PFSK-1 (cell line): ENCODE measurements at regions not wholly inside any gene's neighbourhood (a gene's known extent, or its start where the extent isn't known, plus 50 kb on each side); places are given as distances from the start of the nearest gene placed in this dataset.

ENCODE experiments used
- POLR2AphosphoS5 ChIP-seq: IDR thresholded peaks from 2 replicates; pipeline ENCODE4 v1.6.1; 2012; ENCODE audit warnings: low read depth, mild to moderate bottlenecking, control low read depth, low read length, moderate library complexity
- REST ChIP-seq, 2 experiments: IDR thresholded peaks; 2 replicates each; pipeline versions ENCODE4 v1.6.1 to v1.8.0; 2011 to 2012; ENCODE audit warnings: low read depth in 2 of 2, low read length in 2 of 2, control low read depth in 1 of 2, inconsistent platforms in 1 of 2, mild to moderate bottlenecking in 1 of 2, moderate library complexity in 1 of 2; ENCODE audit not compliant: insufficient read depth in 1 of 2
- SIN3A ChIP-seq: IDR thresholded peaks from 2 replicates; pipeline ENCODE4 v1.6.1; 2012; ENCODE audit warnings: mild to moderate bottlenecking, low read length, moderate library complexity, borderline replicate concordance; ENCODE audit not compliant: insufficient read depth
- TAF1 ChIP-seq: IDR thresholded peaks from 2 replicates; pipeline ENCODE4 v1.6.1; 2012; ENCODE audit warnings: low read length, control low read depth, borderline replicate concordance; ENCODE audit not compliant: insufficient read depth

- TF ChIP-seq TAF1 (no peak), SIN3A (no peak), POLR2AphosphoS5 (no peak), REST (IDR thresholded peaks at IDR 0.05; ENCODE audit: insufficient read depth in 1 of 2, low read depth in 2 of 2, low read length in 2 of 2) (no peak)
These were observed 602.4 kb upstream of the CLINT1 start for GRCh38 chr5:158461240-158461854.
